ENCODE measurements at regions not wholly inside any gene's neighbourhood (a gene's known extent, or its start where the extent isn't known, plus 50 kb on each side); places are given as distances from the start of the nearest gene placed in this dataset.

- H3K4me3 ChIP-seq (ENCODE audit: low read length): no peak overlapping the region
- peak; percentile 82 for TF ChIP-seq CTCF (conservative IDR thresholded peaks at IDR 0.05; ENCODE audit: low read depth, low read length)
- no peak for DNase-seq (ENCODE audit: low read depth)
Observed at GRCh38 chr20:57092112-57092899, 174.1 kb downstream of the BMP7 start.

- H3K4me3 ChIP-seq (ENCODE audit: low read length): no peak overlapping the region
- DNase-seq (ENCODE audit: low read depth): no peak
- TF ChIP-seq CTCF (conservative IDR thresholded peaks at IDR 0.05; ENCODE audit: low read depth, low read length): no peak
Observed at GRCh38 chr20:57092900-57093530, 173.4 kb downstream of the BMP7 start.

GRCh38 chr20:57093766-57094165 lies 172.7 kb downstream of the BMP7 start:
- TF ChIP-seq CTCF (conservative IDR thresholded peaks at IDR 0.05; ENCODE audit: low read depth, low read length): no peak
- H3K4me3 ChIP-seq (ENCODE audit: low read length): no peak overlapping the region
- no peak for DNase-seq (ENCODE audit: low read depth)

GRCh38 chr20:57094252-57094891 lies 172.1 kb downstream of the BMP7 start:
- no peak overlapping the region for H3K4me3 ChIP-seq (ENCODE audit: low read length)
- no peak for DNase-seq (ENCODE audit: low read depth)
- TF ChIP-seq CTCF (conservative IDR thresholded peaks at IDR 0.05; ENCODE audit: low read depth, low read length): no peak

GRCh38 chr20:57094991-57095390 lies 171.4 kb downstream of the BMP7 start:
- TF ChIP-seq CTCF (conservative IDR thresholded peaks at IDR 0.05; ENCODE audit: low read depth, low read length): no peak
- H3K4me3 ChIP-seq (ENCODE audit: low read length): no peak overlapping the region
- DNase-seq (ENCODE audit: low read depth): no peak

- DNase-seq (ENCODE audit: low read depth): no peak
- TF ChIP-seq CTCF (conservative IDR thresholded peaks at IDR 0.05; ENCODE audit: low read depth, low read length): no peak
- no peak overlapping the region for H3K4me3 ChIP-seq (ENCODE audit: low read length)
Observed at GRCh38 chr20:57095426-57095825, 171.0 kb downstream of the BMP7 start.

Measured in retinal pigment epithelial cell (primary cell).